Thyroid gland (tissue), 4 donors: ENCODE measurements at regions not wholly inside any gene's neighbourhood (a gene's known extent, or its start where the extent isn't known, plus 50 kb on each side); places are given as distances from the start of the nearest gene placed in this dataset.
"Not testable (repeated sequence)": the region's sequence is repeated elsewhere in the genome, so short reads cannot be mapped to it uniquely, and the experiment has no call there.

Experiments used
- DNase-seq, 2 donors: peaks; one replicate each; pipeline ENCODE4 v3.0.0-alpha.2; 2019
- H3K27ac ChIP-seq, 3 donors: fragments of 200-600 bp; sonication (generic); 1 replicate in 2 of 3; 2 replicates in 1 of 3; pipeline ENCODE4 v1.5.1; 2016 to 2019; ENCODE audit warnings: mild to moderate bottlenecking in 1 of 3, moderate library complexity in 1 of 3
- H3K27me3 ChIP-seq: fragments of 200-600 bp; sonication (generic); one replicate; pipeline ENCODE4 v1.5.1; 2019
- H3K36me3 ChIP-seq, 2 donors: fragments of 200-600 bp; sonication (generic); one replicate each; pipeline ENCODE4 v1.5.1; 2016 to 2019
- H3K4me1 ChIP-seq, 2 donors: fragments of 200-600 bp; sonication (generic); one replicate each; pipeline ENCODE4 v1.5.1; 2017 to 2019
- H3K4me3 ChIP-seq, 3 donors: fragments of 200-600 bp; sonication (generic); replicated peaks in 1 of 3; 1 replicate in 2 of 3; 2 replicates in 1 of 3; pipeline ENCODE4 v1.5.1; 2016; ENCODE audit warnings: mild to moderate bottlenecking in 1 of 3
- H3K9me3 ChIP-seq: fragments of 200-600 bp; sonication (generic); one replicate; pipeline ENCODE4 v1.5.1; 2017
- CTCF ChIP-seq, 6 experiments: fragments of 200-600 bp in 3 of 6; fragments of 450-650 bp in 3 of 6; sonication (generic) in 3 of 6; IDR thresholded peaks; one replicate each; pipeline ENCODE4 v1.5.1; 2016 to 2019; ENCODE audit warnings: antibody characterized with exemption in 6 of 6, mild to moderate bottlenecking in 2 of 6, inconsistent platforms in 1 of 6, moderate library complexity in 1 of 6
- POLR2A ChIP-seq, 2 donors: fragments of 450-650 bp; IDR thresholded peaks; one replicate each; pipeline ENCODE4 v1.6.1; 2017; ENCODE audit warnings: antibody characterized with exemption in 2 of 2, mild to moderate bottlenecking in 2 of 2, moderate library complexity in 1 of 2
- WGBS, 2 donors: methylation state at CpG; one replicate each; pipeline ENCODE4 v1.1.5; 2017; 5-methylcytosine and 5-hydroxymethylcytosine counted together
- intact Hi-C: fragments of 100-400 bp; cut with DNase I; formaldehyde crosslinking; loops from one replicate; pipeline ENCODE4 v1.15.1; 2023

GRCh38 chr7:131769241-131769640 is 212.8 kb upstream of the PODXL start:
- intact Hi-C loops = no loop called here
- H3K27ac ChIP-seq = no peak overlapping the region
- no peak for DNase-seq

GRCh38 chr7:131767591-131767990 is 211.2 kb upstream of the PODXL start:
- H3K27me3 ChIP-seq = no peaks in the 10 kb centered on the region
- H3K27ac ChIP-seq = no peak overlapping the region
- no peak for DNase-seq
- H3K4me3 ChIP-seq = no peak overlapping the region
- 92 to 96% methylated on average over 5 of the region's 5 CpGs for WGBS, 2 donors
- no peaks in the 10 kb centered on the region for H3K4me1 ChIP-seq
- no peaks in the 10 kb centered on the region for H3K36me3 ChIP-seq
- H3K9me3 ChIP-seq = no peaks in the 10 kb centered on the region
- intact Hi-C loops = no loop called here
- TF ChIP-seq CTCF (IDR thresholded peaks at IDR 0.05) = no peak
- TF ChIP-seq POLR2A (IDR thresholded peaks at IDR 0.05) = no peak

More at GRCh38 chr7:131769241-131769640, 212.8 kb upstream of the PODXL start:
- Histone ChIP-seq H3K36me3 (no peaks in the 10 kb centered on the region), H3K9me3 (no peaks in the 10 kb centered on the region), H3K4me3 (no peak overlapping the region), H3K27me3 (no peaks in the 10 kb centered on the region), H3K4me1 (no peaks in the 10 kb centered on the region)
- WGBS, 2 donors = 35 to 75% methylated on average over 2 of the region's 2 CpGs
- TF ChIP-seq CTCF (IDR thresholded peaks at IDR 0.05) (no peak), POLR2A (IDR thresholded peaks at IDR 0.05) (no peak)

- Histone ChIP-seq H3K9me3 (no peaks in the 10 kb centered on the region), H3K4me1 (no peaks in the 10 kb centered on the region), H3K36me3 (no peaks in the 10 kb centered on the region), H3K27me3 (no peaks in the 10 kb centered on the region), H3K27ac (no peak overlapping the region), H3K4me3 (no peak overlapping the region)
- DNase-seq = no peak
- whole genome bisulfite sequencing, 2 donors = 57 to 79% methylated on average over 2 of the region's 2 CpGs
- TF ChIP-seq CTCF (IDR thresholded peaks at IDR 0.05) = no peak
- no peak for TF ChIP-seq POLR2A (IDR thresholded peaks at IDR 0.05)
- intact Hi-C loops = no loop called here
Measured at GRCh38 chr7:131765575-131765974, 209.1 kb upstream of the PODXL start.

GRCh38 chr7:131764143-131764775 is 207.8 kb upstream of the PODXL start:
- TF ChIP-seq CTCF (IDR thresholded peaks at IDR 0.05) (no peak), POLR2A (IDR thresholded peaks at IDR 0.05) (no peak)
- Histone ChIP-seq H3K36me3 (no peaks in the 10 kb centered on the region), H3K27ac (no peak overlapping the region), H3K9me3 (no peaks in the 10 kb centered on the region), H3K27me3 (no peaks in the 10 kb centered on the region), H3K4me3 (no peak overlapping the region), H3K4me1 (no peaks in the 10 kb centered on the region)
- 64 to 78% methylated on average over 11 to 13 of the region's 13 CpGs for WGBS, 2 donors
- intact Hi-C loops = no loop called here
- no peak for DNase-seq

- H3K27ac ChIP-seq = no peak overlapping the region
- TF ChIP-seq CTCF (IDR thresholded peaks at IDR 0.05) (no peak), POLR2A (IDR thresholded peaks at IDR 0.05) (no peak)
- no peaks in the 10 kb centered on the region for H3K4me1 ChIP-seq
- 74 to 80% methylated on average over 2 of the region's 2 CpGs for WGBS, 2 donors
- H3K4me3 ChIP-seq = no peak overlapping the region
- intact Hi-C loops = no loop called here
- no peaks in the 10 kb centered on the region for H3K36me3 ChIP-seq
- no peaks in the 10 kb centered on the region for H3K27me3 ChIP-seq
- no peak for DNase-seq
- no peaks in the 10 kb centered on the region for H3K9me3 ChIP-seq
Measured at GRCh38 chr7:131762753-131763152, 206.3 kb upstream of the PODXL start.

GRCh38 chr7:131755801-131756200 is 199.4 kb upstream of the PODXL start:
- not testable (repeated sequence) for H3K4me3 ChIP-seq

More at GRCh38 chr7:131755801-131756200, 199.4 kb upstream of the PODXL start:
- H3K36me3 ChIP-seq, H3K27ac ChIP-seq, H3K9me3 ChIP-seq, intact Hi-C loops, DNase-seq, H3K4me1 ChIP-seq, H3K27me3 ChIP-seq: not testable (repeated sequence)
- WGBS, 2 donors = 92 to 93% methylated on average over 22 to 27 of the region's 28 CpGs
